ENCODE measurements at regions not wholly inside any gene's neighbourhood (a gene's known extent, or its start where the extent isn't known, plus 50 kb on each side); places are given as distances from the start of the nearest gene placed in this dataset.
"Not testable (repeated sequence)": the region's sequence is repeated elsewhere in the genome, so short reads cannot be mapped to it uniquely, and the experiment has no call there.

DNA sequence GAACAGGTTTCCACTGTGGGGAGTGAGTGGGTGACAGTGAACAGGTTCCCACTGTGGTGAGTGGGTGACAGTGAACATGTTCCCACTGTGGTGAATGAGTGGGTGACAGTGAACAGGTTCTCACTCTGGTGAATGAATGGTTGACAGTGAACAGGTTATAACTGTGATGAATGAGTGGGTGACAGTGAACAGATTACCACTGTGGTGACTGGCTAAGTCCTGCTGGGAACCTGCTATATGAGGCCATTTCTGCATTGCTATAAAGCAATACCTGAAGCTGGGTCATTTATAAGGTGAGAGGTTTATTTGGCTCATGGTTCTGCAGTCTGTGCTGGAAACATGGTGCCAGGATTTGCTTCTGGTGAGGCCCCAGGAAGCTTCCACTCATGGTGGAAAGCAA is 637.1 kb downstream of the UQCRFS1 start:
- CTCF ChIA-PET (ENCODE audit: partially characterized antibody) = no interaction called here

GRCh38 chr19:28575312-28575711 is 637.6 kb downstream of the UQCRFS1 start:
- H3K9me3 ChIP-seq (ENCODE audit: control insufficient read depth in 1 of 2, low read length in 2 of 2); H3K4me1 ChIP-seq (ENCODE audit: insufficient read depth, low read length); H3K27me3 ChIP-seq (ENCODE audit: insufficient read depth, low read length); H3K4me1 Mint-ChIP-seq; H3K27me3 Mint-ChIP-seq; CTCF ChIA-PET (ENCODE audit: partially characterized antibody); POLR2A ChIA-PET (ENCODE audit: partially characterized antibody); H3K27ac ChIP-seq (ENCODE audit: low read depth, low read length); H3K36me3 Mint-ChIP-seq; H3K4me3 Mint-ChIP-seq; DNase-seq; H3K36me3 ChIP-seq (ENCODE audit: insufficient read depth, low read length); H3K27ac Mint-ChIP-seq; H3K4me3 ChIP-seq (ENCODE audit: low read length in 2 of 2); intact Hi-C loops (cut with micrococcal nuclease): not testable (repeated sequence)
- H3K9me3 Mint-ChIP-seq = peaks cover 0 to 13% (median 8%) of the 10 kb centered on the region in 8 donors

More for the DNA sequence above, 637.1 kb downstream of the UQCRFS1 start:
- Histone ChIP-seq H3K36me3 (ENCODE audit: insufficient read depth, low read length) (no peaks in the 10 kb centered on the region), H3K9me3 (ENCODE audit: control insufficient read depth in 1 of 2, low read length in 2 of 2) (no peaks in the 10 kb centered on the region), H3K4me3 (ENCODE audit: low read length in 2 of 2) (no peak overlapping the region), H3K27ac (ENCODE audit: low read depth, low read length) (no peak overlapping the region), H3K27me3 (ENCODE audit: insufficient read depth, low read length) (no peaks in the 10 kb centered on the region), H3K4me1 (ENCODE audit: insufficient read depth, low read length) (no peaks in the 10 kb centered on the region)
- no peak overlapping the region for H3K27ac Mint-ChIP-seq
- intact Hi-C loops (cut with micrococcal nuclease) = no loop called here
- no peaks in the 10 kb centered on the region for H3K27me3 Mint-ChIP-seq
- no peaks in the 10 kb centered on the region for H3K4me1 Mint-ChIP-seq
- no peaks in the 10 kb centered on the region for H3K36me3 Mint-ChIP-seq
- no peak for DNase-seq
- POLR2A ChIA-PET (ENCODE audit: partially characterized antibody) = no interaction called here
- H3K4me3 Mint-ChIP-seq = no peak overlapping the region
- H3K9me3 Mint-ChIP-seq = peaks cover 0 to 11% (median 8%) of the 10 kb centered on the region in 8 donors

- Histone ChIP-seq H3K36me3 (ENCODE audit: insufficient read depth, low read length) (no peaks in the 10 kb centered on the region), H3K27me3 (ENCODE audit: insufficient read depth, low read length) (no peaks in the 10 kb centered on the region), H3K4me1 (ENCODE audit: insufficient read depth, low read length) (no peaks in the 10 kb centered on the region), H3K27ac (ENCODE audit: low read depth, low read length) (no peak overlapping the region), H3K9me3 (ENCODE audit: control insufficient read depth in 1 of 2, low read length in 2 of 2) (no peaks in the 10 kb centered on the region), H3K4me3 (ENCODE audit: low read length in 2 of 2) (no peak overlapping the region)
- no peak for DNase-seq
- Mint-ChIP-seq H3K36me3 (no peaks in the 10 kb centered on the region), H3K27ac (no peak overlapping the region), H3K4me3 (no peak overlapping the region), H3K9me3 (peaks cover 0 to 14% (median 8%) of the 10 kb centered on the region in 8 donors), H3K27me3 (no peaks in the 10 kb centered on the region), H3K4me1 (no peaks in the 10 kb centered on the region)
- ChIA-PET POLR2A (ENCODE audit: partially characterized antibody) (no interaction called here), CTCF (ENCODE audit: partially characterized antibody) (no interaction called here)
- intact Hi-C loops (cut with micrococcal nuclease) = no loop called here
Measured at GRCh38 chr19:28574212-28574611, 638.7 kb downstream of the UQCRFS1 start.

- Mint-ChIP-seq H3K36me3 (no peaks in the 10 kb centered on the region), H3K9me3 (peaks cover 0 to 10% (median 2%) of the 10 kb centered on the region in 8 donors), H3K4me3 (no peak overlapping the region), H3K27me3 (no peaks in the 10 kb centered on the region), H3K4me1 (no peaks in the 10 kb centered on the region), H3K27ac (no peak overlapping the region)
- Histone ChIP-seq H3K36me3 (ENCODE audit: insufficient read depth, low read length) (no peaks in the 10 kb centered on the region), H3K4me3 (ENCODE audit: low read length in 2 of 2) (no peak overlapping the region), H3K9me3 (ENCODE audit: control insufficient read depth in 1 of 2, low read length in 2 of 2) (no peaks in the 10 kb centered on the region), H3K4me1 (ENCODE audit: insufficient read depth, low read length) (no peaks in the 10 kb centered on the region), H3K27ac (ENCODE audit: low read depth, low read length) (no peak overlapping the region), H3K27me3 (ENCODE audit: insufficient read depth, low read length) (no peaks in the 10 kb centered on the region)
- intact Hi-C loops (cut with micrococcal nuclease) = no loop called here
- no peak for DNase-seq
- ChIA-PET CTCF (ENCODE audit: partially characterized antibody) (interaction anchor here (0.8 kb wide), 1 partner anchor 65 kb away, joined by 3 read pairs; no protein-coding TSS in a partner anchor), POLR2A (ENCODE audit: partially characterized antibody) (no interaction called here)
Measured at GRCh38 chr19:28569132-28570131, 643.5 kb downstream of the UQCRFS1 start.

- intact Hi-C loops (cut with micrococcal nuclease) = no loop called here
- no peaks in the 10 kb centered on the region for H3K27me3 ChIP-seq (ENCODE audit: insufficient read depth, low read length)
- no peak overlapping the region for H3K27ac Mint-ChIP-seq
- H3K9me3 ChIP-seq (ENCODE audit: control insufficient read depth in 1 of 2, low read length in 2 of 2) = no peaks in the 10 kb centered on the region
- no peak overlapping the region for H3K4me3 Mint-ChIP-seq
- no peak for DNase-seq
- peaks cover 0 to 12% (median 2%) of the 10 kb centered on the region in 8 donors for H3K9me3 Mint-ChIP-seq
- H3K36me3 ChIP-seq (ENCODE audit: insufficient read depth, low read length) = no peaks in the 10 kb centered on the region
- H3K4me1 ChIP-seq (ENCODE audit: insufficient read depth, low read length) = no peaks in the 10 kb centered on the region
- ChIA-PET CTCF (ENCODE audit: partially characterized antibody) (no interaction called here), POLR2A (ENCODE audit: partially characterized antibody) (no interaction called here)
- H3K36me3 Mint-ChIP-seq = no peaks in the 10 kb centered on the region
- H3K4me1 Mint-ChIP-seq = no peaks in the 10 kb centered on the region
- no peaks in the 10 kb centered on the region for H3K27me3 Mint-ChIP-seq
- no peak overlapping the region for H3K27ac ChIP-seq (ENCODE audit: low read depth, low read length)
- H3K4me3 ChIP-seq (ENCODE audit: low read length in 2 of 2) = no peak overlapping the region
Measured at GRCh38 chr19:28567834-28568233, 645.1 kb downstream of the UQCRFS1 start.

GRCh38 chr19:28563964-28564921 is 648.7 kb downstream of the UQCRFS1 start:
- ChIA-PET CTCF (ENCODE audit: partially characterized antibody) (no interaction called here), POLR2A (ENCODE audit: partially characterized antibody) (no interaction called here)
- Histone ChIP-seq H3K4me1 (ENCODE audit: insufficient read depth, low read length) (no peaks in the 10 kb centered on the region), H3K36me3 (ENCODE audit: insufficient read depth, low read length) (no peaks in the 10 kb centered on the region), H3K27me3 (ENCODE audit: insufficient read depth, low read length) (no peaks in the 10 kb centered on the region), H3K4me3 (ENCODE audit: low read length in 2 of 2) (no peak overlapping the region), H3K9me3 (ENCODE audit: control insufficient read depth in 1 of 2, low read length in 2 of 2) (no peaks in the 10 kb centered on the region), H3K27ac (ENCODE audit: low read depth, low read length) (no peak overlapping the region)
- no peak overlapping the region for H3K27ac Mint-ChIP-seq
- no peak for DNase-seq
- intact Hi-C loops (cut with micrococcal nuclease) = no loop called here
- H3K4me1 Mint-ChIP-seq = no peaks in the 10 kb centered on the region
- no peaks in the 10 kb centered on the region for H3K36me3 Mint-ChIP-seq
- H3K27me3 Mint-ChIP-seq = no peaks in the 10 kb centered on the region
- H3K9me3 Mint-ChIP-seq = peaks cover 0 to 11% (median 3%) of the 10 kb centered on the region in 8 donors
- no peak overlapping the region for H3K4me3 Mint-ChIP-seq

GRCh38 chr19:28560786-28561185 is 652.2 kb downstream of the UQCRFS1 start:
- Mint-ChIP-seq H3K4me1 (no peaks in the 10 kb centered on the region), H3K27ac (no peak overlapping the region), H3K27me3 (no peaks in the 10 kb centered on the region), H3K9me3 (peaks cover 0 to 10% (median 3%) of the 10 kb centered on the region in 8 donors), H3K36me3 (no peaks in the 10 kb centered on the region), H3K4me3 (no peak overlapping the region)
- ChIA-PET CTCF (ENCODE audit: partially characterized antibody) (no interaction called here), POLR2A (ENCODE audit: partially characterized antibody) (no interaction called here)
- H3K27ac ChIP-seq (ENCODE audit: low read depth, low read length) = no peak overlapping the region
- H3K4me1 ChIP-seq (ENCODE audit: insufficient read depth, low read length) = no peaks in the 10 kb centered on the region
- H3K4me3 ChIP-seq (ENCODE audit: low read length in 2 of 2) = no peak overlapping the region
- H3K36me3 ChIP-seq (ENCODE audit: insufficient read depth, low read length) = no peaks in the 10 kb centered on the region
- intact Hi-C loops (cut with micrococcal nuclease) = no loop called here
- H3K9me3 ChIP-seq (ENCODE audit: control insufficient read depth in 1 of 2, low read length in 2 of 2) = peaks cover 0 to 4% of the 10 kb centered on the region in 2 donors
- no peaks in the 10 kb centered on the region for H3K27me3 ChIP-seq (ENCODE audit: insufficient read depth, low read length)
- no peak for DNase-seq
